Stimulated activated CD8-positive, alpha-beta memory T cell treated with anti-CD3 and anti-CD28 coated beads, Interleukin-12 subunit alpha, Interleukin-12 subunit beta, amount 100 ng/mL, for 24 hours (primary cell): ENCODE measurements at regions not wholly inside any gene's neighbourhood (a gene's known extent, or its start where the extent isn't known, plus 50 kb on each side); places are given as distances from the start of the nearest gene placed in this dataset.

Experiments
- DNase-seq: peaks from one replicate; pipeline ENCODE4 v3.0.0-alpha.2; 2020; ENCODE audit errors: extremely low read depth

DNA sequence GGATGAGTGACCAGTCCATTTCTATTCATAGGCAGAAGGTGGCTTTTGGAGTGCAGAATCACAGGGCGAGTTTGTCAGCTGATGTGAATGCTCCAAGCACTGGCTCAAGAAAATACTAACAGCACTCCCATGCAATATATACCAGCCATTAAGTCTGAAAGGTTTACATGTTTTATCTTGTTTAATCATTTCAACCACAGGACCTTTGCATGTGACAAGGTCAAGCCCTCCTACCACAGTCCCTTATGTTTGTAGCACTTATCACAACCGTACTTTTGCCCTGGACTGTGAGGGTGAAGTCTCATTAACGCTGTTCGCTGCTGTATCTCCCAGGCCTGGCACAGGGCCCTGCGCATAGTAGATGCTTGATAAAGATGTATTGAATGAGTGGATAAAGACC, 99.3 kb upstream of the PMEPA1 start:
- DNase-seq = no peak

DNA sequence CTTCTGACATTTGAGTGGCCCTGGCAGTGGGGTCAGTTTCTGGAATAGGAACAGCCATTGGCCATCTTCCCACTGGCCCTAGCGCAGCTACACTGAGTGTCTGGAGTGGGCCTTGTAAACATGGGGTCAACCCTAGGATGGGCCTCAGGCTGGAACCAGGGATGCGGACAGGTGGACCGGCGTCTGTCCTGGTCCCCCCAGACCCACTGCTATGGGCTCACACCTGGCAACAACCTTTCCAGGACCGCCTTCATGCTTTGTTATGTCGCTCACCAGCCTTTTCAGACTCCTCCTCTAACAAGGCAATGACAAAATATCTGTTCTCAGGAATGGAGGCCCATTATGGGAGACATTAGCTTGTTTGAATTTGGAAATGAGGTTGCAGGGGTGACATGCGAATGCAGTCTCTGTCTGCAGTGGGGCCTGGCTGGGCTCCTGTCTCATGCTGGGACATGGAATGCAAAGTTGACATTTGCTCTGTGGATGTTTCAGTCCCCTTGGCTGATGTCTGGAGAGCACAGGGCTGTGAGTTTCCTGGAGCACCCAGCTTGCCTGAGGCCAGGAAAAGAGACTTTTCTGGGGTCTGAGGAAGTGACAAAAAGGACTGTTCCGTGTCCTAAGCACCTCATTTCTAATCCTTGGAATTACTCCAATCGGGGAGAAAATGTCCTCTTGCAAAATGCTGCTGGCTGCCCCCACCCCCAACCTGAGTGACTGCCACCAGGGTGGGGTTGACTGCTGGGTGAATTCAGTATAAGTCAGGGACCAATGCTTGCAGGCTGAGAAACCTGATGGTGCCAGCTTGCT, 98.7 kb upstream of the PMEPA1 start:
- no peak for DNase-seq

DNA sequence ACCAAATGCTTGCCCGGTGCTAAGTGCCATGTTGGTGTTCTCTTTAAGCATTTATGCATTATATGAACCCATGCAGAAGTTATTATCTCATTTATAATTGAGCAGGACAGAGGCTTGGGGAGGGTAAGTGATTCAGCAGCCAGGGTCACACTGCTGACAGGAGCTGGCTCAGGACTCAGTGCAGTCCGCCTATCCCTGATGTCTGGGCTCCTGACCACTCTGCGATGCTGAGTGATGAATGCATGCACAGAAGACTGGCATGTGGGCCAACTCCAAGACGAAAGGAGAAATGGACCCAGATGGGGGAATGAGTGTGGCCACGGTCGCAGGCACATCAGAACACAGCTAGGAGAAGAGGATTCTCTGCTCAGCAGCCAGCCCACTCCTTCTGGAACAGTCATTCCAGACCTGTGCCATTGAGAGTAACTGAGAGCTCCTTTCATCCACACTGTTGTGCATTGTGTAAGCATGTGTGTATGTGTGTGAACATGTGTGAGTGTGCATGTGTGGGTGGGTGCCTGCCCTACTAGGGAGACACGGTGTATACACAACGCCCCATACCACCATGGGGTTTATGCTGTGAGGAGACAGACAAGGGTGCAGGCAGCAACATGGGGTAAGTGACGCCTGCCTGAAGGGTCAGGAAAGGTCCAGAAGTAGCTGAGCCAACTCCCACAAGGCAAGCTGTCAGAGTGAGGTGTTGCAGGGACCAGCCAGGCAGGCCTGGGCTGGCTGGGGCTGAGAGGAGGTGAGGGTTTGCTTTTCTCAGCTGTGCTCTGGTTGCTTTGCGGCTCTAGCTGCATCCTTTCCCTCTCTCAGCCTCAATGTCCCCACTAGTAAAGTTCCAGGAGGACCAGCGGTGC, 97.8 kb upstream of the PMEPA1 start:
- no peak for DNase-seq

DNA sequence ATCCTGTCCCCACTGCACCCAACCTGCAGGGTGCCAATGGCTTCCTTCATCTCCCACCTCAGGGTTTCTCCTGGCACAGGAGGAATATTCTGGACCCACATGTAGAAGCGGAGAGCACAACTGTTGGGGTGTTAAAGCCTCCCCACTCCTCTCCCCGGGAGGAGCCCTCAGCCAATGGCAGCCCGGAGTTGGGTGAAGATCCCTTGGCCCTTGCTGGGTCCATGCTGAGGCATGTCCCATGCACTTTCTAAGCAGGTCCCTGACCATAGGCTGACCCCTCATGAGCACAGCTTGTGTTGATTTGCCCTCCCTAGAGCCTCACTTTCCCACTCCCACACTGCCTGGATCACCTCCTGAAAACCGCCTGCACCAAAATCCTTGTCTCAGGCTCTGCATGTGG, 97.2 kb upstream of the PMEPA1 start:
- no peak for DNase-seq

DNA sequence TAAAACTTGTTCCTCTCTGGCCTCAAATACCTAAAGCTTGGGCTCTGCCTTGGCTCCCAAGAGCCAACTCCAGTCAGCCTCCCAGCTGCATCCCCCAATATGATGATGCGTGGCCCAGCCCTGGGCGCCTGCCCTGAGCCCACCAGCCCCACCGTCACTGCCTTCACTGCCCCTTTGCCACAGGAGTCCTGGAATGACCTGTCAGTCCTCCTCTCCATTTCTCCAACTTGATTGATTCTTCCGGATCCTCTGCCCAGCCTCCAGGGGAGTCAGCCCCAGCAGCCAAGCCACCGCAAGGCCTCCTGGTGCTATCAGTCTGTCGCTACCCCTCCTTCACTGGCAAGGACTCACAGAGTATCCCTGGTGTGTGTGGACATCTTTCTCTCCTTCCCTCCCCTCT, 96.7 kb upstream of the PMEPA1 start:
- DNase-seq = no peak

DNA sequence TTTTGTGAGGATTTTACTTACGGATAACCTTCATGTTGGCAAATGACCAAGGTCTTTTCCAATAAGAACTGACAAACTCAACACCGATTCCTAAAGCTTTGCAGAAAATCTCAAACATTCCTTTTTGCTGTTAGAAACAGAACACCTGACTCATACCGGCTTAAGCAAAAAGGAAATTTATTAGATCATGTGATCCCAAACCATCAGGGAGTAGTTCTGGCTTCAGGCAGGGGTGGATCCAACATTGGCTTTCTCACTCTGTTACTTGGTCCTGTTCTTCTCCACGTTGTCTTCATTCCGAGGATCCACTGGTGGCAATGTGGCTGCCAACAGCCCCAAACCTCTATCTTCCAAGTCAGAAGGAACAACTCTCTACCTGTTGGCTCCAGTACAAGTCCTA, 95.9 kb upstream of the PMEPA1 start:
- DNase-seq = no peak

DNA sequence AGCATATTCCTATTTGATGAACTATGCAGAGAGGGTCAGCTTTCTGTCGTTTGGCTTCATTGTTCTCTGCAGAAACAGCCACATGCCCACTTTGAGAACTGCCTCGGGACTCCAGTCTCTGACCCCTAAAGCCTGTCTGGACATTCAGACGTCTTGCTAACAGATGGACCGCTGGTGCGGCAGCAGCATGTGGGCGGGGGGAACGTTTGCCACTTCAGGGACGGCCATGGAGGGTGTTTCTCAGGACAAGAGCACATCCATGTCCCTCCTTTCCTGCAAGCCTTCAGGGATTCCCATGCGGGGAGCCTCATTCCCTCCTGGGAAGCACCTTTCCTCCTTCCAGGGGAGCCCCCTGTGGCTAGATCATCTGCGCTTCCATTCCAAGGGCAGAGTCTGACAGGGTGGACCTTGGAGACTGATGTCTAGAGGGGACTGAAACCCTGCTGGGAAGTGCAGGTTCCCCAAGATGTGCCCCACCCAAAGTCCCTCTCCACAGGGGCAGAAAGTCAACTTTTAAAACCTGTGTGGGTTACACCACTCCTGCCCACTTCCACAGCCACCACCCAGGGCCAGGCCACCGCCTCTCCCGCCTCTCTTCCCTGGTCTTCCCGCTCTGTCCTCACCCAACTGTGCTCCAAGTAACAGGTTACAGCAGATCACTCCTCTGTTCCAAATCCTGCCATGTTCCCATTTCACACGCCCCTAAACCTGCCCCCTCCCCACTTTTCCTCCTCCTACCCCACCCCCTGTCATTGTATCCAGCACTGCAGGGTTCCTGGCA, 94.8 kb upstream of the PMEPA1 start:
- no peak for DNase-seq

DNA sequence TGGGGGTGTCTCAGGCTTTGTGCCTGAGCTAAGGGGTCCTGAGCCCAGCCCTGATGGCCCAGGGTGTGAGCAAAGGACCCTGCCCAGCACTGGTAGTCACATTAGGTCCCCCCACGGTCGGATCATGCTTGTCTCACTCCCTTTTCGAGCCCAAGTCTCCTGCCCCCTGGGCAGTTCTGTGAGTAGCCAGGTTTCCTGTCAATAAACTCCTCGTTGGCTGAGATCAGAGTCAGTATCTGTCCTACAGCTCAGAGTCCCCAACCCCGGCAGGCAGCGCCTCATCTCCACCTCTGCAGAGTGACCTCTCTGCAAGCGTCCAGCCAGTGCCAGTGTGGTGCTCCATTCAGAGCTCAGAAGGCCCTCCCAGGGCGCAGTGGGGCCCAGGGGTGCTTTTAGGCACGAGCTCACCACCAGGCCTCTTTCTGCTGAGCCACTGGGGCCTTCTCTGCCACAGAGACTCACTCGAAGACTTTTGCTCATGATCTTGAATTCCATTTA, 93.7 kb upstream of the PMEPA1 start:
- DNase-seq = no peak

DNA sequence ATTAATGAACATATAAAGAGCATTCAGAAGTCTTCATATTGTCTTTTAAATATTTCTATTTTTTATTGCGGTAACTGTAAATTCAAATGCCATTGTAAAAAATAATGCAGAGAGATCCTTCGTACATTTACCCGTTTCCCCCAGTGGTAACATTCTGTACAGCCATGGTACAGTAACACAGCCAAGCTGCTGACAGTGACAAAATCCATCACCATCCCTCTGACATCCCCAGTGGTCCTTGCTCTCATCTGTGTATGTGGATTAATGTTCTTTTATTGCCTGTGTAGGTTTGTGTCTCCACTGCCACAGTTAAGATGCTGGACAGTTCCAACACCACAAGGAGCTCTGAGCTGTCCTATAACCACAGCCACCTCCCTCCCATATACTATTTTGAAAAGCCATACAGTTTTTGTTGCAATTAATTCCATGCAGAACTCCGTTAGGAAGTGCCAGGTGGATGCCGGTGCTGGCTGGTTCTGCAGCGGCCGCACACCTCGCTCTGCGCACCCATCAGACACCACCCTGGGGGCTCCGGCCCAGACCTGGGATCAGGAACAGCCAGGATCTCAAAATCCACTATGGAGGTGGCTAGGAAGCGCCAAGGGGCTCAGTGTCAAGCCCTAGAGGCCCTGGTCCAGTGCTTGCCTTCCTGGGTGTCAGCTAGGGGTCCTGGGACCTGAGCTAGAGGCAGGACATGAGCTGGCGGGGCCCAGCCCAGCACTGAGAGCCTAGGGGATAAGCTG, 93.1 kb upstream of the PMEPA1 start:
- DNase-seq = no peak

DNA sequence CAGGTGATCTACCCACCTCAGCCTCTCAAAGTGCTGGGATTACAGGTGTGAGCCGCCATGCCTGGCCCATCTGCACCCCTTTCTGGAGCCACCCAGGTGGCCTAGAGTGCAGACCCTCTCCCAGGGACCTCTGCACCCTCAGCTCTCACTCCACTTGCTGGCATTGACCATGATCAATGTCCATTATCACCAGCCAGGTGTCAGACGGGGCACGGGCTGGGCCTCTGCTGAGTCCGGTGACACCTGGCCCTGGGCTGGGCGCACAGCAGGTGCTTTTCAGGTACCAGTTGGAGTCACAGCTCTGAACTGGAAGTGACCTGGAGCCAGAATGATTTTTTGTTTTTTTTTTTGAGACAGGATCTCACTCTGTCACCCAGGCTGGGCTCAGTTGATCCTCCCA, 91.8 kb upstream of the PMEPA1 start:
- no peak for DNase-seq

DNA sequence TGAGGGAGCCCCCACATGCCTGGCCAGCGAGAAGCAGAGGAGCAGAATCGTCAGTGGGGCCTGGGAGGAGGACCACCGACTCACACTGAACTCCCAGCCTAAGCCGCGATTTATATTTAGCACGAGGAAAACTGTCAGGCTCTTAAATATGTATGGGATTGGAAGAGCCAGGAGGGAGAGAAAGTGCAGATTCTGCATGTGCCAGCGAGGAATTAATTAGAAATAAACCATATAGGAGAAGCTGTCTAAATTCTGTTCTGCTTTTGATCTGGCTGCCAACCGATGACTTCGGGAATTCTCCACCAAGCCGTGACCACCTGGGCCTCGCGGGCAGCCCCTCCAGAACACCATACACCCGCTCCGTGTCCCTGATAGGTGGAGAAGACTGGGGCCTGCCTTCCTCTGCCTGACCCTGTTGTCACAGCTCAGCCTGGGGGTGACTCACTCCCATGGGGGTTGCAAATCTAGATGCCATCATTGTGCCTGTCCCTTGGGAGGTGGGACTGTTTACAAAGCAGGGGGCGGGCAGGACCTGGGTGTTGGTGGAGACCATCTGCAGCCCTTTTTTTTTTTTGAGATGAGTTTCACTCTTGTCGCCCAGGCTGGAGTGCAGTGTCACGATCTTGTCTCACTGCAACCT, 91.1 kb upstream of the PMEPA1 start:
- DNase-seq = no peak

DNA sequence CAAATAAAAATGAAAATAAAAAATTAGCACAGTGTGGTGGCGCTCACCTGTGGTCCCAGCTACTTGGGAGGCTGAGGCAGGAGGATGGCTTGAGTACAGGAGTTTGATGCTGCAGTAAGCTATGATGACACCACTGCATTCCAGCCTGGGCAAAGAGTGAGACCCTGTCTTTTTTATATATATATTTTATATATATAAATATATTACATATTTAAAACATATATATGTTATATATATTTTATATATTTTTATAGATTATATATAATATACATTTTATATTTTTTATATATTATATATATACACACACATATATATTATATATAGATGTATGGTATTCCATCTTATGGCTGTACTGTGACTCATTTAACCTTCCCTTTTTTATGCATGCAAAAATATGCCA, 87.6 kb upstream of the PMEPA1 start:
- no peak for DNase-seq

DNA sequence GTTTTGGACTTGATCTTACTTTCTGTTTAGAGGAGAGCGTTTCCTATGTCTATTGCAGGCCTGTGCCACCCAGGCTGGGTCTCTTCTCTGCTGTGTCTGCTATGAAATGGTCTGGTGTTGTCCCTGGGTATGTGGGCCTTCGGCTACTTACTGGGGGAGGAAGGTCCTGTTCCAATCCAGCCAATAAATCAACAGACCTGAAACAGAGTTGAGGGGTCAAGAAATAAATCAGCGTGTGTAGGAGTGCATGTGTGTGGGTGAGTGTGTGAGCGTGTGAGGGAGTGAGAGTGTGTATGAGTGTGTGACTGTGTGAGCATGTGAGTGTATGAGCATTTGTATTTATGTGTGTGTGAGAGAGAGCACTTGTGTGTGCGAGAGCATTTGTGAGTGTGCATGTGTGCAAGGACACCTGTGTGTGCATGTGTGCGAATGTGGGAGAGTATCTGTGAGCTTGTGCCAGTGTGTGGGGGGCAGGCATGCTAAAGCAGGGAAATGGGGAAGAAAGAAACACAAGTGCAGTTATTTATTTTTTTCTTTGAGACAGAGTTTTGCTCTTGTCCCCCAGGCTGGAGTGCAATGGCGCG, 86.3 kb upstream of the PMEPA1 start:
- DNase-seq = no peak

DNA sequence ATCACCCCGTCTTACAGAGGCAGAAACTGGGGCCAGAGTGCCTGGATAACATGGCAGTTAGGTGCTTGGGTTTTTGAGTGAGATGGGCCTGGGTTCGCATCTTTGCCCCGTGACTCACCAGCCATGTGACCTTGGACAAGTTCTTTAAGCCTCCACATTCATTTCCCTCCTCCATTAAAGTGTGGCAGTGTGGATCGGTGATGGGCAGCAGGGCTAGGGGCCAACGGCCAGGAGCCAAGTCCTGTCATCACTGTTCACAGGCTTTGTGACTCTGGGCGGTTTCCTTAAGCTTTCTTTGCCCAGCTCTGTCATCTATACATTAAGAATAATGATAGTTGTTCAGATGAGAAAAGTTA, 85.5 kb upstream of the PMEPA1 start:
- no peak for DNase-seq

DNA sequence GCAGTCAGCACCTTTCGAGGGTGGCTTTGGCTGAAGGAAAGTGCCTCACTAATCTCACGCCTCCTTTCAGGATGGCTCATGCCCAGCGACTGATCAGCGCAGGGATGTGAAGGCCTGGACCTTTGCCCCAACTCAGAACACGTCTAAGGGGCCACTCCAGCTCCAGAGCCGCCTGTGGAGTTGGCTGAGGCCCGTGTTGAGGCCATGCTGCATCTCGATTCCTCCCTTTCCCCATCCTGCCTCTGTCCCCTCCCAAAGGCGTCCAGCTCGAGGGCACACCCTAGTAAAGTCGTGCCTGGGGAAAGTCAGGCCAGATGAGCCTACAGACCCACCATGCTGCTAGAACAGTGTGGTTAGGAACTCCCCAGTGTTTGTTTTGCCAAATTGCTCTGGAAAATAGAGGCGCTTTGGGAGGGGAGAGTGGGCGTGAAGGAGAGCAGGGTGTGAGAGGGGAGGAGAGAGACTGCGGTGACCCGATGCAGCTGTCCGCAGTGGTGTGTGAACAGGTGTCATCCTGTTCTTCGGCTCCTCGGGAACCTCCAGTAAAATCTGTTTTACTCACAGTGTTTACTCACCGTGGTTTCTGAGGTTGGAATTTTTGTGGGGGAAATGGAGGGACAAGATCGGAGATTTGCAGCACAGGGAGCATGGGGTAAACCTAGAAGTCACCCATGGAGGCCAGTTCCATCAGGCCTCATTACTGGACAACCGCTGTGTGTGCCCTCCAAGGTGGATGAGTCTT, 85.0 kb upstream of the PMEPA1 start:
- no peak for DNase-seq

DNA sequence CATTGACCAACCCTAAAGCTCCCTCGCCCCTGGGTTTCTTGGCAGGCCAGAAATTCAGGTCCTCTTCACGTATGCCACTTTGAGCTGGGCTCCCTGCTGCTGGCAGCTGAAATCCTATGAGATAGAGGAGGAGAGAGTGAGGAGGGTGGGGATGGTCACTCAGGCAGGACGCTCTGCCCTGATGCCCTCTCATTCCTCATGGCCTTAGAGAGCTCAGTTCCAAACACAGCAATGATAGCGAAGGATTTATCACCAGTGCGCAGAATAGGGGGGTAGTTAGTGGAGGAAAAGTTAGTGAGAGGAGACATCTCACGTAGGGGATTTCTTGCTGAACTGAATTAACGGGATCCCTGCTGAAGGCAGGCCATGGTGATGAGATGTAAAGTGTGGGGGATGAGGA, 84.2 kb upstream of the PMEPA1 start:
- no peak for DNase-seq

DNA sequence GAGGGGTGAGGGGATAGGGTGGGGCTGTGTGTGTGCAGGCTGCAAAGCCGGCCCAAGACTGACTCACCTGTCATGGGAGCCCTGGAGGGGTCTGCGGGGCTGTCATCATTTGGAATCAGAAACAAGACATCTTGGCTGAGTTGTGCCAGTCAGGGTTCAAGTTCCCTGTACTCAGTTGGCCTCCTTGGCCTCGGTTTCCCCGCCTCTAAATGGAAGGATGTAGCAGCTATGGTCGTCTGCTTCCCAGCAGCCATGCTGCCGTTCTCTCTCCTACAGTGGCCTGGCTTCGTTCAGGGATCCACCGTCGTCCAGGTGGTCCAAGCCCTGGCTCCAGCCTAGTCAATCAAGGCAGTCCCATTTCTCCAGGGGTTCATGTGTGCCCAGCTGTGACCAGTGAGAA, 83.6 kb upstream of the PMEPA1 start:
- no peak for DNase-seq

DNA sequence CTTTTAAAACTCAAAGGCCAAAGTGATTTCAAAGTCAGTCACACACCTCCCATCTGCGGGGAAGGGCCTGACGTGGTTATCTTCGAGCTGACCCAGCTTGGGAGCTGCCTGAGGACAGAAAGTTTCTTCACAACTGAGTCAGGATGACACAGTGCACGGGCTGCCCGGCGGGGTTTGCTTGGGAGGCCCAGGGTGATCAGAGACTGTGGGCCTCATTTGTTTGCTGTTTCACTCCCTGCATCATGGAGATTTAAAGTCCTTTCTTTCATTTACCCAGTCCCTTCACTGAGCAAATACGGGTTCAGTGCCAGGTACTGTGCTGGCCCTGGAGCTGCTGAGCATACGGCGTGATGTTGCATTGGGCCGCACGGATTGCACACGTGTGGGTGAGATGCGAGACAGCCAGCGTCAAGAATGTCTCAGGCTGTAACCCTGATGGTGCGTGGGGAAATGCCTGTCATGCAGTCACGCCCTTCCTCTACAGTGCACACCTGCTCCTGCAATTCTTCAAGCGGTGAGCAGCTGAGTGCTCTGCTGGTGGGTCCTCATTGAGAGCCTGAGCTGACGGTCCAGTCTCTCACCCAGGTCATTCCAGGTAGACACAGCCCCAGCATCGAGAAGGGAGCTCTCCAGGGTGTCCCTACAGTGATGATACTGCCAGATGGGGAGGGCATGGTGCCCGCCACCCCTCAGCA, 82.7 kb upstream of the PMEPA1 start:
- DNase-seq = no peak

DNA sequence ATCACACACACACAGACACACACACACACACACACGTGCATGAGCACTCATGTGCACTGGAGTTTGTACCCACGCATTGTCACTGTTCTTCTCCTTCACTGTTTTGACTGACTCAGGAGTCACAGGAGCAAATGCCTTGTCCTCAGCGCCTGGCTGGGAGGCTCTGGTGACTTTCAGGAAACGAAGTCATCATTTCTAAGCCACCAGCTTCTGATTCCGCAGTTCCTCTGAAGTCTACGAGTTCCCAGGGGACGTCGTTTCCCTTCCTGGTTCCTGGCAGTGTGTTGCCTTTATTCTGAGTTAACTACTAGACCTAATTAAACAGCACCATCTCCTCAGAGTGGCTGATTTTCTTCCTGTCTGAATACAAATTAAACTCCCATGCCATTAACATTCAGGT, 82.2 kb upstream of the PMEPA1 start:
- no peak for DNase-seq
